Heart right ventricle (tissue), 16 donors: ENCODE measurements at regions not wholly inside any gene's neighbourhood (a gene's known extent, or its start where the extent isn't known, plus 50 kb on each side); places are given as distances from the start of the nearest gene placed in this dataset.

ENCODE experiments used
- ATAC-seq, 8 donors: fragments of 200-7000 bp; cut with Tn5 transposase; one replicate each; pipeline ENCODE4 v1.9.1; 2020; ENCODE audit warnings: mild to moderate bottlenecking in 8 of 8, moderate library complexity in 8 of 8, moderate number of reproducible peaks in 1 of 8
- DNase-seq, 2 donors: peaks; one replicate each; pipeline ENCODE4 v3.0.0-alpha.2; 2020
- H3K27ac ChIP-seq, 10 donors: fragments of 200-600 bp; sonication (generic) in 2 of 10; one replicate each; pipeline versions ENCODE4 v1.5.0 to v1.8.0; 2020 to 2022; ENCODE audit warnings: mild to moderate bottlenecking in 3 of 10
- H3K27me3 ChIP-seq, 7 donors: fragments of 200-600 bp; one replicate each; pipeline ENCODE4 v1.8.0; 2021 to 2022; ENCODE audit warnings: mild to moderate bottlenecking in 2 of 7
- H3K36me3 ChIP-seq, 9 donors: fragments of 200-600 bp; sonication (generic) in 1 of 9; one replicate each; pipeline versions ENCODE4 v1.5.0 to v1.8.0; 2020 to 2022; ENCODE audit warnings: mild to moderate bottlenecking in 2 of 9
- H3K4me1 ChIP-seq, 9 donors: fragments of 200-600 bp; sonication (generic) in 1 of 9; one replicate each; pipeline versions ENCODE4 v1.5.0 to v1.8.0; 2020 to 2022; ENCODE audit warnings: mild to moderate bottlenecking in 4 of 9
- H3K4me3 ChIP-seq, 10 donors: fragments of 200-600 bp; sonication (generic) in 2 of 10; one replicate each; pipeline versions ENCODE4 v1.5.0 to v1.8.0; 2020 to 2022; ENCODE audit warnings: mild to moderate bottlenecking in 7 of 10, moderate library complexity in 2 of 10
- H3K9me3 ChIP-seq, 11 donors: fragments of 200-600 bp in 10 of 11; sonication (generic) in 2 of 11; one replicate each; pipeline versions ENCODE4 v1.5.0 to v1.8.0; 2013 to 2022; ENCODE audit warnings: mild to moderate bottlenecking in 2 of 11, control low read depth in 1 of 11, moderate library complexity in 1 of 11
- WGBS, 2 donors: extraction: QIAGEN DNeasy Blood & Tissue Kit; methylation state at CpG; one replicate each; pipeline ENCODE4 v1.1.7; 2013; ENCODE audit warnings: inconsistent platforms in 1 of 2; 5-methylcytosine and 5-hydroxymethylcytosine counted together
- intact Hi-C, 10 donors: fragments of 100-400 bp; cut with DNase I; formaldehyde crosslinking; loops; one replicate each; pipeline versions ENCODE4 v1.11.1 to v1.14.2; 2022
- TF ChIP-seq, protein P1 (sequence below), 9 donors: fragments of 200-600 bp; sonication (generic) in 2 of 9; IDR thresholded peaks; one replicate each; pipeline versions ENCODE4 v1.5.0 to v1.8.0; 2021 to 2022; ENCODE audit warnings: antibody characterized with exemption in 9 of 9, mild to moderate bottlenecking in 5 of 9, moderate library complexity in 1 of 9
- donor health status: Arrhythmogenic right ventricular cardiomyopathy.
- donor health status: ischemic (EF 13 %, LVEDD 7.1; RV severe dilation, severe dysfunction).
- donor health status: healthy with polysubstance abuse.
- donor health status: DM: no; HTN: yes; CAD: no.
- donor health status: DM: no; HTN: no; CAD: no.
- donor health status: ischemic (EF 25% LVEDD 6.9; RV normal size, moderate dysfunction).
- donor health status: ischemic (EF 25% LVEDD 5.7; RV mildly dilated, moderate dysfunction).
- donor health status: healthy.
- donor health status: DM: yes; HTN: yes; CAD: no.
- donor health status: Ischemic cardiomyopathy.
- donor health status: ischemic (EF 35%, LVEDD 5.7; RV mildly dilated, moderate dysfunction).
- donor health status: nonischemic (EF 11% LVEDD 7.7; RV severe dilation, severe dysfunction).
- donor health status: DM: yes; HTN: yes; CAD: no.
- donor health status: PGD.
- donor health status: ischemic (EF 29% LVEDD 5.4; RV normal size, mild dysfunction).
- donor health status: nonischemic (EF 23%, LVEDD 6.1; RV moderate dilation, normal function).

DNA sequence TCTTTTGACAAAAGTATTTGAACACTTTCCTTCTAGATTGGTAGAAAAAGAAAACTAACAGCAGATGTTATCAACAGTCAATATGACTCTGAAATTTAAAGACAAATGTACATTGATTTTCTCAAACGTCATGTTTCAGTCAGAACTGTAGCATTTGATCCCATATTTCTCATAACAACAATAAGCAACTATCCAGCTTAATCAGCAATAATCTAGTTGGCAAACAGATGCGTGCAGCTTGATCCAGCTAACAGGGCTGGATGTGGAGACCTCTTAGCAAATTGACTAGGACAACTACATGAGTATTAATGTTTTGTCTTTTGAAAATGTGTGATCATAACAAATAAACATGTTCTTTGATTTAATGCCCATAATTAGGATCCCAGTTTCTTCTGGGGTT, 94.0 kb upstream of the STT3B start:
- Histone ChIP-seq H3K4me3 (no peak overlapping the region), H3K9me3 (peaks cover 0 to 23% (median 8%) of the 10 kb centered on the region in 11 donors), H3K36me3 (no peaks in the 10 kb centered on the region), H3K27ac (no peak overlapping the region), H3K4me1 (peaks cover 0 to 10% (median 0%) of the 10 kb centered on the region in 9 donors), H3K27me3 (no peaks in the 10 kb centered on the region)
- intact Hi-C loops = no loop called here
- DNase-seq (no peak), ATAC-seq (no peak)
- 54 to 91% methylated on average over 2 of the region's 2 CpGs for WGBS, 2 donors
- TF ChIP-seq, protein P1, sequence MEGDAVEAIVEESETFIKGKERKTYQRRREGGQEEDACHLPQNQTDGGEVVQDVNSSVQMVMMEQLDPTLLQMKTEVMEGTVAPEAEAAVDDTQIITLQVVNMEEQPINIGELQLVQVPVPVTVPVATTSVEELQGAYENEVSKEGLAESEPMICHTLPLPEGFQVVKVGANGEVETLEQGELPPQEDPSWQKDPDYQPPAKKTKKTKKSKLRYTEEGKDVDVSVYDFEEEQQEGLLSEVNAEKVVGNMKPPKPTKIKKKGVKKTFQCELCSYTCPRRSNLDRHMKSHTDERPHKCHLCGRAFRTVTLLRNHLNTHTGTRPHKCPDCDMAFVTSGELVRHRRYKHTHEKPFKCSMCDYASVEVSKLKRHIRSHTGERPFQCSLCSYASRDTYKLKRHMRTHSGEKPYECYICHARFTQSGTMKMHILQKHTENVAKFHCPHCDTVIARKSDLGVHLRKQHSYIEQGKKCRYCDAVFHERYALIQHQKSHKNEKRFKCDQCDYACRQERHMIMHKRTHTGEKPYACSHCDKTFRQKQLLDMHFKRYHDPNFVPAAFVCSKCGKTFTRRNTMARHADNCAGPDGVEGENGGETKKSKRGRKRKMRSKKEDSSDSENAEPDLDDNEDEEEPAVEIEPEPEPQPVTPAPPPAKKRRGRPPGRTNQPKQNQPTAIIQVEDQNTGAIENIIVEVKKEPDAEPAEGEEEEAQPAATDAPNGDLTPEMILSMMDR (IDR thresholded peaks at IDR 0.05) = no peak

DNA sequence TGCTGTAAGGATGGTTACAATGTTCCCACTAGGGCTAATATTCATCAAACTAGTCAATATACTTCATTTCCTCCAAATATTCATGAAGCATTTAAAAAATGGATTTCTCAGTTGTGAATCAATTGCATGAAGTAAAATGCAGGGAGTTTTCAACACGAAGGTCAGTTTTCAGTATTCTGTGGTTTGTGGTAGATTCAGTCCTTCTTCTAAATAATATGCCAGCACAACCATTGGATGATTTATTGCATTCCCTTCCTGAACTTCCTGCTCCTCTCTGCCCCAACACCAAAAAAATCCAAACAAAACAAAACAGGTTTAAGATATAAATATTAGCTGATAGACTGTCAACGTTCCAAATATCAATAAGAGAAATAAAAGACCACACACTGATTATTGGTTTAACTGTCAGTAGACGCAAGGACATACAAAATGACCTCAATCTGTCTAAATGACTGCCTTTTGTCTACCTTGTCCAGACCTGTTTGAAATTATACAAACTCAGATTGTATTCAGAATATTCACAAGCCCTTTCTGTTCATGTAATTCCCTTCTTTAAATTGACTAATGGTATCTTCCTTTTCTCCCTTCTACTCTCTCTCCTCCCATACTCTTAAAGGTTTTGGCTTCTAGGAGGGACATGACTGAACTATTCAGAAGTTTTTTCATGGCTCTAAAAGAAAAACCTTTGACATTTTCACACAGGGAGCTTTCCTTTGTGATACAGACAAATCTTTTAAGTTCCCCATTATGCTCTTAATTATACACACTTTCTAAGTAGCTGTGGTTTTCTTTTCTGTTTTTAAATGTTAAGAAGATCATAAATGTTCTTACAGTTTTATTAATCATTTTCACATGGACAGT, 92.6 kb upstream of the STT3B start:
- Histone ChIP-seq H3K4me1 (peaks cover 0 to 9% (median 0%) of the 10 kb centered on the region in 9 donors), H3K27me3 (no peaks in the 10 kb centered on the region), H3K4me3 (no peak overlapping the region), H3K9me3 (peaks cover 0 to 23% (median 8%) of the 10 kb centered on the region in 11 donors), H3K27ac (no peak overlapping the region), H3K36me3 (no peaks in the 10 kb centered on the region)
- ATAC-seq = no peak
- 69 to 71% methylated on average over 3 of the region's 3 CpGs for WGBS, 2 donors
- no peak for DNase-seq
- intact Hi-C loops = no loop called here
- TF ChIP-seq, protein P1 (IDR thresholded peaks at IDR 0.05) = no peak

DNA sequence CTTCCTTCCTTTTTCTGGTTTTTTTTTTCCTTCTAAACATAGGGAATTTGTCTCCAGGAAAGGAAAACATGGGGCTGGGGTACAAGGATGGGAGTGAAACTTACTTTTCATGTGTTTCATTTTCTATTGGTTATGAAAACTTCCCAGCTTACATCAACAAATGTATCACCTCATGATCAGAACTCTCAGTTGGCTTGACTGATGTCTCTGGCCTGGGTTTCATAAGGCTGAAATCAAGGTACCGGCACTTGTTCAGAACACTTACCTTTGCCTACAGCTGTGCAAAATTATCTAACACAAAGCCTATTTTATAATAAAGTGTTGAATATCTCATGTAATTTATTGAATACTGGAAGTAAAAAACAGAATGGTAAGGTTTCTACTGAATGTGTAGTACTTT, 91.8 kb upstream of the STT3B start:
- DNase-seq = no peak
- Histone ChIP-seq H3K4me3 (no peak overlapping the region), H3K36me3 (no peaks in the 10 kb centered on the region), H3K27ac (no peak overlapping the region), H3K4me1 (peaks cover 0 to 2% (median 0%) of the 10 kb centered on the region in 9 donors), H3K9me3 (peaks cover 0 to 21% (median 8%) of the 10 kb centered on the region in 11 donors), H3K27me3 (no peaks in the 10 kb centered on the region)
- intact Hi-C loops = no loop called here
- WGBS, 2 donors = 55 to 66% methylated on average over 1 of the region's 1 CpG
- no peak for ATAC-seq
- TF ChIP-seq, protein P1 (IDR thresholded peaks at IDR 0.05) = no peak

DNA sequence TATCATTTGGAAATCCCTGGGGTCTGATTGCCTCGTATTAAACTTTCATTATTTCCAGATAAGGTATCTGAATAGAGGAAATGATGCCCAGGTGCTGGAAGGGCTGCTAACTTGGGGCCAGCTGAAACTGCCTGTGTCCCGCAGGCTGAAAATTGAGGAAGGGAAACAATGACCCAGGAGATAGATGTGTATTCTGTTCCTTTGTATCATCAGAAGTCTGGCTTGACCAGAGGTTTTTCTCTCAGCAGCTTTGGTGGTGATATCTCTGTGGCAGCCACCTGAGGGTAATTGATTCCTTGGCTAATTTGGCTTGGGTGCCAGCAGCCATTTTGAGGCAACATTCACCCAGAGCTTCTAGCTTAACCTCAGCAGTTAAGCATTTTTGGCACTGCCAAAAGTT, 90.0 kb upstream of the STT3B start:
- Histone ChIP-seq H3K27ac (no peak overlapping the region), H3K4me1 (no peaks in the 10 kb centered on the region), H3K4me3 (no peak overlapping the region), H3K27me3 (no peaks in the 10 kb centered on the region), H3K9me3 (peaks cover 0 to 2% (median 0%) of the 10 kb centered on the region in 11 donors), H3K36me3 (no peaks in the 10 kb centered on the region)
- intact Hi-C loops = no loop called here
- ATAC-seq (no peak), DNase-seq (no peak)
- TF ChIP-seq, protein P1 (IDR thresholded peaks at IDR 0.05) = no peak
- 50 to 57% methylated on average over 2 of the region's 2 CpGs for WGBS, 2 donors
